CD4-positive, alpha-beta T cell (primary cell): ENCODE measurements at regions not wholly inside any gene's neighbourhood (a gene's known extent, or its start where the extent isn't known, plus 50 kb on each side); places are given as distances from the start of the nearest gene placed in this dataset.

Experiments
- ATAC-seq: fragments of 200-7000 bp; cut with Tn5 transposase; one replicate; pipeline ENCODE4 v1.10.0; 2022; ENCODE audit warnings: mild to moderate bottlenecking; ENCODE audit not compliant: poor library complexity
- CTCF ChIA-PET: fragments of 350-600 bp; sonication (Branson Sonifier 250); formaldehyde crosslinking; loops from one replicate; lab custom pipeline; 2021; ENCODE audit warnings: antibody characterized with exemption, inconsistent platforms; lab: Charles Lee
- POLR2A ChIA-PET: fragments of 350-600 bp; sonication (Branson Sonifier 250); formaldehyde crosslinking; loops from one replicate; lab custom pipeline; 2021; ENCODE audit warnings: antibody characterized with exemption, inconsistent platforms; lab: Charles Lee
- DNase-seq, 14 experiments: peaks; one replicate each; pipeline ENCODE4 v3.0.0-alpha.2; 2013 to 2020; ENCODE audit warnings: mixed read lengths in 2 of 14
- H3K27ac ChIP-seq, 2 donors: one replicate each; pipeline versions ENCODE4 v1.5.1 to v1.7.0; 2013; ENCODE audit warnings: low read length in 2 of 2, low read depth in 1 of 2, mild to moderate bottlenecking in 1 of 2
- H3K27me3 ChIP-seq, 2 experiments: 1 replicate in 1 of 2; 2 replicates in 1 of 2; pipeline versions ENCODE4 v1.6.1 to v1.7.0; 2013; ENCODE audit warnings: low read length in 2 of 2, control low read depth in 1 of 2, mild to moderate bottlenecking in 1 of 2, moderate library complexity in 1 of 2; ENCODE audit not compliant: insufficient read depth in 2 of 2, control insufficient read depth in 1 of 2
- H3K36me3 ChIP-seq: one replicate; pipeline ENCODE4 v1.6.1; 2013; ENCODE audit warnings: low read length, control low read depth; ENCODE audit not compliant: insufficient read depth
- H3K4me1 ChIP-seq: one replicate; pipeline ENCODE4 v1.6.1; 2013; ENCODE audit warnings: low read length, control low read depth; ENCODE audit not compliant: insufficient read depth
- H3K4me3 ChIP-seq: one replicate; pipeline ENCODE4 v1.5.1; 2013; ENCODE audit warnings: mild to moderate bottlenecking, low read length, moderate library complexity
- H3K9me3 ChIP-seq, 2 experiments: 1 replicate in 1 of 2; 2 replicates in 1 of 2; pipeline versions ENCODE4 v1.6.1 to v1.7.0; 2013; ENCODE audit warnings: low read length in 2 of 2, mild to moderate bottlenecking in 2 of 2, control low read depth in 1 of 2, moderate library complexity in 1 of 2; ENCODE audit not compliant: control insufficient read depth in 1 of 2, insufficient read depth in 1 of 2
- H3K27ac Mint-ChIP-seq: one replicate; pipeline ENCODE4 v1.8.0; 2020; ENCODE audit warnings: mixed read lengths
- H3K27me3 Mint-ChIP-seq: one replicate; pipeline ENCODE4 v1.8.0; 2021; ENCODE audit warnings: mixed read lengths
- H3K36me3 Mint-ChIP-seq: one replicate; pipeline ENCODE4 v1.8.0; 2021; ENCODE audit warnings: low read depth, mixed read lengths
- H3K4me1 Mint-ChIP-seq: one replicate; pipeline ENCODE4 v1.8.0; 2021; ENCODE audit warnings: low read depth, mixed read lengths
- H3K4me3 Mint-ChIP-seq: one replicate; pipeline ENCODE4 v1.8.0; 2020; ENCODE audit warnings: mild to moderate bottlenecking, mixed read lengths
- H3K9me3 Mint-ChIP-seq: one replicate; pipeline ENCODE4 v1.8.0; 2020; ENCODE audit warnings: mixed read lengths
- intact Hi-C, 2 experiments: fragments of 100-400 bp; cut with DNase I in 1 of 2; cut with micrococcal nuclease in 1 of 2; formaldehyde crosslinking; loops; one replicate each; pipeline versions ENCODE4 v1.15.1 to v1.9.0; 2023 to 2025; cut with DNase I, micrococcal nuclease
- TF ChIP-seq, protein P1 (sequence below): fragments of 200-600 bp; IDR thresholded peaks from one replicate; pipeline ENCODE4 v1.8.0; 2022; ENCODE audit warnings: antibody characterized with exemption, mild to moderate bottlenecking

GRCh38 chr3:66606126-66606525 lies 105.3 kb upstream of the LRIG1 start:
- Histone ChIP-seq H3K4me1 (peaks cover 14% of the 10 kb centered on the region), H3K9me3 (no peaks in the 10 kb centered on the region), H3K36me3 (no peaks in the 10 kb centered on the region), H3K27ac (no peak overlapping the region), H3K27me3 (no peaks in the 10 kb centered on the region), H3K4me3 (no peak overlapping the region)
- POLR2A ChIA-PET, result no interaction called here
- no peak overlapping the region for H3K4me3 Mint-ChIP-seq
- no peak overlapping the region for H3K27ac Mint-ChIP-seq
- TF ChIP-seq, protein P1, sequence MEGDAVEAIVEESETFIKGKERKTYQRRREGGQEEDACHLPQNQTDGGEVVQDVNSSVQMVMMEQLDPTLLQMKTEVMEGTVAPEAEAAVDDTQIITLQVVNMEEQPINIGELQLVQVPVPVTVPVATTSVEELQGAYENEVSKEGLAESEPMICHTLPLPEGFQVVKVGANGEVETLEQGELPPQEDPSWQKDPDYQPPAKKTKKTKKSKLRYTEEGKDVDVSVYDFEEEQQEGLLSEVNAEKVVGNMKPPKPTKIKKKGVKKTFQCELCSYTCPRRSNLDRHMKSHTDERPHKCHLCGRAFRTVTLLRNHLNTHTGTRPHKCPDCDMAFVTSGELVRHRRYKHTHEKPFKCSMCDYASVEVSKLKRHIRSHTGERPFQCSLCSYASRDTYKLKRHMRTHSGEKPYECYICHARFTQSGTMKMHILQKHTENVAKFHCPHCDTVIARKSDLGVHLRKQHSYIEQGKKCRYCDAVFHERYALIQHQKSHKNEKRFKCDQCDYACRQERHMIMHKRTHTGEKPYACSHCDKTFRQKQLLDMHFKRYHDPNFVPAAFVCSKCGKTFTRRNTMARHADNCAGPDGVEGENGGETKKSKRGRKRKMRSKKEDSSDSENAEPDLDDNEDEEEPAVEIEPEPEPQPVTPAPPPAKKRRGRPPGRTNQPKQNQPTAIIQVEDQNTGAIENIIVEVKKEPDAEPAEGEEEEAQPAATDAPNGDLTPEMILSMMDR, result no peak
- H3K36me3 Mint-ChIP-seq, result no peaks in the 10 kb centered on the region
- ATAC-seq (no peak), DNase-seq (no peak)
- H3K9me3 Mint-ChIP-seq, result no peaks in the 10 kb centered on the region
- intact Hi-C loops, result no loop called here
- CTCF ChIA-PET, result no interaction called here
- H3K4me1 Mint-ChIP-seq, result peaks cover 35% of the 10 kb centered on the region
- H3K27me3 Mint-ChIP-seq, result no peaks in the 10 kb centered on the region

DNA sequence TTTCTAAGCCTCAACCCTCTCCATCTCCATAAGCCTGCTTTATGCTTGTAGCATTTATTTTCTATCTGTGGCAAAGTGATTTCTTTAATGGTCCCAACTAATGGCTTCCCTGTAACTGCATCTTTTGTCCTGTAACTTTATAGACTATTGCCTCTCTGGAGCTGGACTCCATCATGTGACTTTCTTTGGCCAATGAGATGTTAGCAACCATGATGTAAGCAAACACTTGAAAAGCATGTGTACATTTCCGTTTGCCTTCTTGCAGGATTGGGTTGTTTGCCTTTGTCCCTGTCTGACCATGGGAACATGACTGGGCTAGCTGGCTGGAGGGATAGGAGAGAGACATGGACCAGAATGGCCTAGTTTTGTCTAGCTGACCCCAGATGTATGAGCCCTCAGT lies 106.0 kb upstream of the LRIG1 start:
- no peaks in the 10 kb centered on the region for H3K27me3 Mint-ChIP-seq
- ChIA-PET CTCF (no interaction called here), POLR2A (no interaction called here)
- H3K4me3 Mint-ChIP-seq, result no peak overlapping the region
- H3K9me3 Mint-ChIP-seq, result no peaks in the 10 kb centered on the region
- Histone ChIP-seq H3K36me3 (no peaks in the 10 kb centered on the region), H3K4me3 (no peak overlapping the region), H3K9me3 (no peaks in the 10 kb centered on the region), H3K27ac (no peak overlapping the region), H3K27me3 (no peaks in the 10 kb centered on the region), H3K4me1 (peaks cover 14% of the 10 kb centered on the region)
- TF ChIP-seq, protein P1, result no peak
- H3K36me3 Mint-ChIP-seq, result no peaks in the 10 kb centered on the region
- H3K4me1 Mint-ChIP-seq, result peaks cover 33% of the 10 kb centered on the region
- ATAC-seq (no peak), DNase-seq (no peak)
- no peak overlapping the region for H3K27ac Mint-ChIP-seq
- intact Hi-C loops, result no loop called here

DNA sequence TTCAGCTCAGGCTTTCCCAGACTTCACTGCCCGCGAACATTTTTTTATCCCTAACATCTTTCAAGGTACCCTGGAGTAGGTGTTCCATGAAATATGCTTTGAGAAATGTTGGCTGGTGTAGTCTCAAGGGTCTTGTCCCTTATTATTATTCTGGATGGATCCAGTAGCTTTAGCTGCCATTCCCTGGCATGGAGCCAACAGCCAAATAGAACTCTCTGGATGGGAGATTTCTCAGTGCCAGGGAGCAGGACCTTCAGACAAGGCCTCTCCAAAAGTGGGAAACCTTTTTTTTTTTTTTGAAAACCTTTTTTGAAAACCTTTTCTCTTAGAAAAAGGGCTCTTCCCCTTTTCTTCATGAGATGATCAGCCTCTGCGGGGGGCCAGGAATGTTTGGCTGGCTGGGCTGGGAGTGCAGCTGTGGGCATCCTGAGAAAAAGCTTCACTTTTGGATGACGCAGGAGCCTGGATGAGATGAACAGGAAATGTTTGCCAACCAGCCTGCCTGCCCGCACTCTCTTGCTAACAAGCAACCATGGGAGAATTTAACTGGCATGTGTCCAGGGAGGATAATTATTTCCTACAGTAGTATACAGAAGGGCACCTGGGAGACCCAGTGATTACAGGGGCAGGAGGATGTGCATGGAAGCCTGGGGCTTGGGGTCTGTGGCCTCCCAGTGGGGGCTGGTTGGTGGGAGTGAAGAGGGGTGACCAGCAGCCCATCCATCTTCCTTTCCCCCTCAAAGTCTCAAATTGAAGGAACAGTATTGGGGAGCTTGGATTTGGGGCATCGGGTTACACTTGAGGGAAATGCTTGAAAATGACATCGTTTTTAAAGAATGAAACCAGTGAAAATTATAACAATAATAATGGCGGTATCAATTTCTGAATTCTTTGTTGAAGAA lies 109.1 kb upstream of the LRIG1 start:
- Histone ChIP-seq H3K27me3 (no peaks in the 10 kb centered on the region), H3K36me3 (no peaks in the 10 kb centered on the region), H3K9me3 (no peaks in the 10 kb centered on the region), H3K4me3 (no peak overlapping the region), H3K4me1 (peaks cover 7% of the 10 kb centered on the region), H3K27ac (no peak overlapping the region)
- H3K36me3 Mint-ChIP-seq, result no peaks in the 10 kb centered on the region
- no peaks in the 10 kb centered on the region for H3K27me3 Mint-ChIP-seq
- no peak overlapping the region for H3K27ac Mint-ChIP-seq
- ChIA-PET POLR2A (no interaction called here), CTCF (no interaction called here)
- DNase-seq (no peak), ATAC-seq (no peak)
- H3K4me3 Mint-ChIP-seq, result no peak overlapping the region
- H3K4me1 Mint-ChIP-seq, result peaks cover 7% of the 10 kb centered on the region
- intact Hi-C loops, result no loop called here
- no peaks in the 10 kb centered on the region for H3K9me3 Mint-ChIP-seq
- TF ChIP-seq, protein P1, result no peak
